Retinal pigment epithelial cell (primary cell): ENCODE measurements at regions not wholly inside any gene's neighbourhood (a gene's known extent, or its start where the extent isn't known, plus 50 kb on each side); places are given as distances from the start of the nearest gene placed in this dataset.

Experiments used
- DNase-seq: peaks from one replicate; pipeline ENCODE4 v3.0.0-alpha.2; 2010; ENCODE audit warnings: low read depth
- H3K4me3 ChIP-seq: 2 replicates; pipeline ENCODE4 v1.5.1; 2011; ENCODE audit warnings: mild to moderate bottlenecking, low read length, control low read depth, moderate library complexity
- TF ChIP-seq, protein P1 (sequence below): conservative IDR thresholded peaks from 2 replicates; pipeline ENCODE4 v1.5.1; 2011; ENCODE audit warnings: low read depth, low read length, control low read depth, inconsistent platforms

- TF ChIP-seq, protein P1, sequence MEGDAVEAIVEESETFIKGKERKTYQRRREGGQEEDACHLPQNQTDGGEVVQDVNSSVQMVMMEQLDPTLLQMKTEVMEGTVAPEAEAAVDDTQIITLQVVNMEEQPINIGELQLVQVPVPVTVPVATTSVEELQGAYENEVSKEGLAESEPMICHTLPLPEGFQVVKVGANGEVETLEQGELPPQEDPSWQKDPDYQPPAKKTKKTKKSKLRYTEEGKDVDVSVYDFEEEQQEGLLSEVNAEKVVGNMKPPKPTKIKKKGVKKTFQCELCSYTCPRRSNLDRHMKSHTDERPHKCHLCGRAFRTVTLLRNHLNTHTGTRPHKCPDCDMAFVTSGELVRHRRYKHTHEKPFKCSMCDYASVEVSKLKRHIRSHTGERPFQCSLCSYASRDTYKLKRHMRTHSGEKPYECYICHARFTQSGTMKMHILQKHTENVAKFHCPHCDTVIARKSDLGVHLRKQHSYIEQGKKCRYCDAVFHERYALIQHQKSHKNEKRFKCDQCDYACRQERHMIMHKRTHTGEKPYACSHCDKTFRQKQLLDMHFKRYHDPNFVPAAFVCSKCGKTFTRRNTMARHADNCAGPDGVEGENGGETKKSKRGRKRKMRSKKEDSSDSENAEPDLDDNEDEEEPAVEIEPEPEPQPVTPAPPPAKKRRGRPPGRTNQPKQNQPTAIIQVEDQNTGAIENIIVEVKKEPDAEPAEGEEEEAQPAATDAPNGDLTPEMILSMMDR, result no peak
- no peak for DNase-seq
- no peak overlapping the region for H3K4me3 ChIP-seq
Measured at GRCh38 chr21:15932726-15933125, 202.9 kb downstream of the USP25 start.

DNA sequence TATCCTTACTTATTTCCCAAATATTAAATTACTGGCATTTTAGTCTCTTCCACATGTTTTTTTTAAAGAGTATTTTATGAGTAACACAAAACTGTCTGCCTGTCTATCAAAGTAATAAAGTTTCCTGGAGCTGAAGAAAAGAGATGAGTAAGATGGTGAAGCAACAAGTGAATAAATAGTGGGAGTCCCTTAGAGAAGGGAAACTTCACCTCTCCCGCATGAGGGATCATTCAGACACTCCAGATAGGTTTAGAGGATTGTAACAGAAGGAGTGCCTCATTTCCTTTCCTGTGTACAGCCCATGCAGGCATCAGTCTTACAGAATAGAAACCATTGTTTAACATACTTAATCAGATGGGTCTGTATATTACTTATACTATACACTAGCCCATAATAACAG, 205.7 kb downstream of the USP25 start:
- TF ChIP-seq, protein P1, result no peak
- no peak for DNase-seq
- no peak overlapping the region for H3K4me3 ChIP-seq

- TF ChIP-seq, protein P1, result no peak
- H3K4me3 ChIP-seq, result no peak overlapping the region
- DNase-seq, result no peak
Measured at GRCh38 chr21:15943009-15943666, 213.4 kb downstream of the USP25 start.

GRCh38 chr21:15947677-15948076, 217.9 kb downstream of the USP25 start:
- no peak overlapping the region for H3K4me3 ChIP-seq
- TF ChIP-seq, protein P1, result no peak
- no peak for DNase-seq

DNA sequence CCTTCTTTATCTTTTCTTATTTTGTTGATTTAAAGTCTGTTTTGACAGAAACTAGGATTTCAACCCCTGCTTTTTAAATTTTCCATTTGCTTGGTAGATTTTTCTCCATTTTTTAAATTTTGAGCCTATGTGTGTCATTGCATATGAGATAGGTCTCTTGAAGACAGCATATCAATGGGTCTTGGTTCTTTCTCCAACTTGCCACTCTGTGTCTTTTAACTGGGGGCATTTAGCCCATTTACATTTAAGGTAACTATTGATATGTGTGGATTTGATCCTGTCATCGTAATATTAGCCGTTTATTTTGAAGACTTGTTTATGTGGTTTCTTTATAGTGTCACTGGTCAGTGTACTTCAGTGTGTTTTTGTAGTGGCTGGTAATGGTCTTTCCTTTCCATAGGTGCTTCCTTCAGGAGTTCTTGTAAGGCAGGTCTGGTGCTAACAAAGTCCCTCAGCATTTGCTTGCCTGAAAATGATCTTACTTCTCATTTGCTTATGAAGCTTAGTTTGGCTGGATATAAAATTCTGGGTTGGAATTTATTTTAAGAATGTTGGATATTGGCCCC, 223.9 kb downstream of the USP25 start:
- no peak for DNase-seq
- no peak overlapping the region for H3K4me3 ChIP-seq
- TF ChIP-seq, protein P1, result no peak

DNA sequence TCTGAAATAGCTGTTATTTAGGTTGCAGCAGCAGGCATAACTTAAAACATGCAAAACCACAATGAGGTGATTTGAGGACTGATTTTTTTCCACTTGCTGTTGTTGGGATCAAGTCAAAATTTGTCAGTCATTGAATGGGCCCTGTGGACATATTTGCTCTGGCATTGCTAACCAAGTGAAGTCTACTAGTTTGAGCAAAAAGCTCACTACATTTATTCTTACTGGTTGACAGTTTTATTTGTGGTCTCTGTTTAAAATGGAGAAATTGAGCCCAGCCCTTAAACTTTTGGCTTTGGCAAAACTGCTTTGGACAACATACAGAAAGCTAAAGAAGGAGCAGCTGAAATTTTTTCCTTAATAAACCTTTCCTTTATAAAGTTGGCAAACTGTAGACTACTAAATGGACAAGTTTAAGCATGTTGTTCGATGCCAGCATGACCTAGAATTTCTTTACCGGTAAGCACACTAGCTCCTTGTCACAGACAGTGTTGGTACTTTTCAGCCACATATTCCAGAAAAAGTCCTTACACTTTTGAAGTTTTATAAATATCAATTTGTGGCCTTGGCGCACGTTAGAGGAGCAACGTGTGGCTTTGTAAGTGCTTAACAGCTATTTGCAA, 234.6 kb downstream of the USP25 start:
- H3K4me3 ChIP-seq, result no peak overlapping the region
- TF ChIP-seq, protein P1, result no peak
- no peak for DNase-seq

DNA sequence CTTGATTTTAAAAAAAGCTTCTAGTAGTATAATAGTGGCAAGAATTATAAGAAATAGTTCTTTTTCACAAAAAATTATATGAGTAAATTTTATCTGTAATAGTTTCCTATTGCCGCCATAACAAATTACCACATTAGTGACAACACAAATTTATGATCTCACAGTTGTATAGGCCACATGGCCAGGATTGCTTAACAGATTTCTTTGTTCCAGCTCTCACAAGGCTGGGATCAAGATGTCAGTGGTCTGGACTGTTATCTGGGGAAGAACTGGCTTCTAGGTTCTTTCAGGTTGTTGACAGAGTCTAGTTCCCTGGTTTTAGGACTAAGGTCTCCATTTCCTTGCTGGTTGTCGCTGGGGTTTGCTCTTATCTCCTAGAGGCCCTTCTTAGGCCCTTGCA, 236.4 kb downstream of the USP25 start:
- no peak overlapping the region for H3K4me3 ChIP-seq
- TF ChIP-seq, protein P1, result no peak
- no peak for DNase-seq
